B cell (primary cell): ENCODE measurements at regions not wholly inside any gene's neighbourhood (a gene's known extent, or its start where the extent isn't known, plus 50 kb on each side); places are given as distances from the start of the nearest gene placed in this dataset.

Experiments
- ATAC-seq: fragments of 200-7000 bp; cut with Tn5 transposase; one replicate; pipeline ENCODE4 v1.10.0; 2021; ENCODE audit warnings: low read depth, mild to moderate bottlenecking, moderate number of reproducible peaks, moderate library complexity
- CTCF ChIA-PET: fragments of 350-600 bp; sonication (Branson Sonifier 250); formaldehyde crosslinking; loops from one replicate; lab custom pipeline; 2021; ENCODE audit warnings: antibody characterized with exemption, inconsistent platforms; lab: Charles Lee
- POLR2A ChIA-PET: fragments of 350-600 bp; sonication (Branson Sonifier 250); formaldehyde crosslinking; loops from one replicate; lab custom pipeline; 2021; ENCODE audit warnings: antibody characterized with exemption; lab: Charles Lee
- DNase-seq: peaks from one replicate; pipeline ENCODE4 v3.0.0; 2013
- H2AFZ ChIP-seq: 2 replicates; pipeline ENCODE4 v1.6.1; 2012; ENCODE audit warnings: mild to moderate bottlenecking, low read depth, low read length; ENCODE audit not compliant: insufficient read depth, poor library complexity, severe bottlenecking
- H3K27ac ChIP-seq, 2 donors: 1 replicate in 1 of 2; 2 replicates in 1 of 2; pipeline ENCODE4 v1.5.1; 2012 to 2013; ENCODE audit warnings: low read length in 2 of 2, mild to moderate bottlenecking in 2 of 2, moderate library complexity in 1 of 2
- H3K27me3 ChIP-seq, 4 experiments: fragments of 200-600 bp in 1 of 4; sonication (generic) in 1 of 4; replicated peaks in 1 of 4; 1 replicate in 2 of 4; 2 replicates in 2 of 4; pipeline versions ENCODE4 v1.6.1 to v1.7.0; 2013 to 2016; ENCODE audit warnings: low read length in 3 of 4, mild to moderate bottlenecking in 2 of 4, mixed read lengths in 1 of 4, moderate library complexity in 1 of 4; ENCODE audit not compliant: insufficient read depth in 4 of 4, control insufficient read depth in 3 of 4; ENCODE audit errors: control extremely low read depth in 1 of 4
- H3K36me3 ChIP-seq, 2 experiments: replicated peaks in 1 of 2; 1 replicate in 1 of 2; 2 replicates in 1 of 2; pipeline versions ENCODE4 v1.6.1 to v1.7.1; 2013; ENCODE audit warnings: low read length in 1 of 2; ENCODE audit not compliant: insufficient read depth in 2 of 2, control insufficient read depth in 1 of 2; ENCODE audit errors: control extremely low read depth in 1 of 2, extremely low read depth in 1 of 2
- H3K4me1 ChIP-seq, 2 donors: fragments of 200-600 bp in 1 of 2; sonication (generic) in 1 of 2; 1 replicate in 1 of 2; 2 replicates in 1 of 2; pipeline versions ENCODE4 v1.5.1 to v1.6.1; 2013 to 2017; ENCODE audit warnings: low read length in 2 of 2; ENCODE audit not compliant: control insufficient read depth in 2 of 2, insufficient read depth in 2 of 2
- H3K4me2 ChIP-seq: replicated peaks from 2 replicates; pipeline ENCODE3; 2012; ENCODE audit warnings: mild to moderate bottlenecking, low read depth, low read length; ENCODE audit not compliant: poor library complexity, severe bottlenecking
- H3K4me3 ChIP-seq, 5 experiments: fragments of 200-600 bp in 1 of 5; sonication (generic) in 1 of 5; 1 replicate in 3 of 5; 2 replicates in 2 of 5; pipeline versions ENCODE4 v1.5.1 to v1.7.0; 2011 to 2016; ENCODE audit warnings: low read length in 4 of 5, mild to moderate bottlenecking in 4 of 5, low read depth in 2 of 5, control low read depth in 1 of 5, moderate library complexity in 1 of 5; ENCODE audit not compliant: insufficient read depth in 1 of 5; ENCODE audit errors: control extremely low read depth in 1 of 5, extremely low read depth in 1 of 5
- H3K79me2 ChIP-seq: fragments of 200-600 bp; sonication (generic); one replicate; pipeline ENCODE4 v1.6.0; 2016; ENCODE audit warnings: low read length; ENCODE audit not compliant: control insufficient read depth, insufficient read depth
- H3K9ac ChIP-seq: fragments of 200-600 bp; sonication (generic); 2 replicates; pipeline ENCODE4 v1.6.1; 2017; ENCODE audit warnings: mild to moderate bottlenecking, low read length, moderate library complexity
- H3K9me3 ChIP-seq, 3 donors: one replicate each; pipeline versions ENCODE4 v1.6.1 to v1.7.1; 2013; ENCODE audit warnings: low read length in 2 of 3; ENCODE audit not compliant: control insufficient read depth in 2 of 3, insufficient read depth in 1 of 3; ENCODE audit errors: control extremely low read depth in 1 of 3
- H4K20me1 ChIP-seq: 2 replicates; pipeline ENCODE4 v1.6.0; 2012; ENCODE audit warnings: mild to moderate bottlenecking, low read length; ENCODE audit not compliant: insufficient read depth, control insufficient read depth, poor library complexity, severe bottlenecking
- H3K27ac Mint-ChIP-seq: one replicate; pipeline ENCODE4 v1.8.0; 2021; ENCODE audit warnings: mixed read lengths
- H3K27me3 Mint-ChIP-seq: one replicate; pipeline ENCODE4 v1.8.0; 2021; ENCODE audit warnings: mixed read lengths
- H3K4me1 Mint-ChIP-seq: one replicate; pipeline ENCODE4 v1.8.0; 2021; ENCODE audit warnings: mixed read lengths
- H3K4me3 Mint-ChIP-seq: one replicate; pipeline ENCODE4 v1.8.0; 2021; ENCODE audit warnings: mixed read lengths
- H3K9me3 Mint-ChIP-seq: one replicate; pipeline ENCODE4 v1.8.0; 2022; ENCODE audit warnings: mixed read lengths; ENCODE audit not compliant: insufficient read depth
- EZH2 ChIP-seq: IDR thresholded peaks from 2 replicates; pipeline ENCODE4 v1.6.1; 2012; ENCODE audit warnings: borderline replicate concordance, low read depth, mild to moderate bottlenecking, moderate library complexity, low read length; ENCODE audit not compliant: insufficient read depth, poor library complexity, severe bottlenecking
- WGBS: methylation state at CpG from one replicate; pipeline ENCODE4 v1.1.5; 2013; ENCODE audit warnings: missing lambda C conversion rate; ENCODE audit not compliant: insufficient coverage; 5-methylcytosine and 5-hydroxymethylcytosine counted together
- intact Hi-C: fragments of 100-400 bp; cut with micrococcal nuclease; formaldehyde crosslinking; loops from one replicate; pipeline ENCODE4 v1.10.0; 2022
- TF ChIP-seq, protein P1 (sequence below): fragments of 200-600 bp; IDR thresholded peaks from one replicate; pipeline ENCODE4 v1.8.0; 2022; ENCODE audit warnings: antibody characterized with exemption, mild to moderate bottlenecking

GRCh38 chr1:29457496-29458368, 221.4 kb downstream of the PTPRU start:
- no peak overlapping the region for H3K4me2 ChIP-seq
- POLR2A ChIA-PET, result no interaction called here
- ATAC-seq, result no peak
- no peaks in the 10 kb centered on the region for H4K20me1 ChIP-seq
- Mint-ChIP-seq H3K4me3 (no peak overlapping the region), H3K27ac (no peak overlapping the region), H3K27me3 (peaks cover 28% of the 10 kb centered on the region), H3K4me1 (no peaks in the 10 kb centered on the region), H3K9me3 (peaks cover 8% of the 10 kb centered on the region)
- no peak for DNase-seq
- H3K9ac ChIP-seq, result no peak overlapping the region
- 71% methylated on average over 8 of the region's 8 CpGs for WGBS
- peaks cover 0 to 14% (median 0%) of the 10 kb centered on the region in 3 donors for H3K9me3 ChIP-seq
- H3K27me3 ChIP-seq, result no peaks in the 10 kb centered on the region
- no peaks in the 10 kb centered on the region for H3K4me1 ChIP-seq
- no peak overlapping the region for H3K27ac ChIP-seq
- H2AFZ ChIP-seq, result no peak overlapping the region
- TF ChIP-seq EZH2, result no peak
- TF ChIP-seq, protein P1, sequence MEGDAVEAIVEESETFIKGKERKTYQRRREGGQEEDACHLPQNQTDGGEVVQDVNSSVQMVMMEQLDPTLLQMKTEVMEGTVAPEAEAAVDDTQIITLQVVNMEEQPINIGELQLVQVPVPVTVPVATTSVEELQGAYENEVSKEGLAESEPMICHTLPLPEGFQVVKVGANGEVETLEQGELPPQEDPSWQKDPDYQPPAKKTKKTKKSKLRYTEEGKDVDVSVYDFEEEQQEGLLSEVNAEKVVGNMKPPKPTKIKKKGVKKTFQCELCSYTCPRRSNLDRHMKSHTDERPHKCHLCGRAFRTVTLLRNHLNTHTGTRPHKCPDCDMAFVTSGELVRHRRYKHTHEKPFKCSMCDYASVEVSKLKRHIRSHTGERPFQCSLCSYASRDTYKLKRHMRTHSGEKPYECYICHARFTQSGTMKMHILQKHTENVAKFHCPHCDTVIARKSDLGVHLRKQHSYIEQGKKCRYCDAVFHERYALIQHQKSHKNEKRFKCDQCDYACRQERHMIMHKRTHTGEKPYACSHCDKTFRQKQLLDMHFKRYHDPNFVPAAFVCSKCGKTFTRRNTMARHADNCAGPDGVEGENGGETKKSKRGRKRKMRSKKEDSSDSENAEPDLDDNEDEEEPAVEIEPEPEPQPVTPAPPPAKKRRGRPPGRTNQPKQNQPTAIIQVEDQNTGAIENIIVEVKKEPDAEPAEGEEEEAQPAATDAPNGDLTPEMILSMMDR, result no peak
- intact Hi-C loops, result no loop called here
- no peak overlapping the region for H3K4me3 ChIP-seq
- CTCF ChIA-PET, result no interaction called here
- H3K79me2 ChIP-seq, result no peaks in the 10 kb centered on the region
- no peaks in the 10 kb centered on the region for H3K36me3 ChIP-seq

DNA sequence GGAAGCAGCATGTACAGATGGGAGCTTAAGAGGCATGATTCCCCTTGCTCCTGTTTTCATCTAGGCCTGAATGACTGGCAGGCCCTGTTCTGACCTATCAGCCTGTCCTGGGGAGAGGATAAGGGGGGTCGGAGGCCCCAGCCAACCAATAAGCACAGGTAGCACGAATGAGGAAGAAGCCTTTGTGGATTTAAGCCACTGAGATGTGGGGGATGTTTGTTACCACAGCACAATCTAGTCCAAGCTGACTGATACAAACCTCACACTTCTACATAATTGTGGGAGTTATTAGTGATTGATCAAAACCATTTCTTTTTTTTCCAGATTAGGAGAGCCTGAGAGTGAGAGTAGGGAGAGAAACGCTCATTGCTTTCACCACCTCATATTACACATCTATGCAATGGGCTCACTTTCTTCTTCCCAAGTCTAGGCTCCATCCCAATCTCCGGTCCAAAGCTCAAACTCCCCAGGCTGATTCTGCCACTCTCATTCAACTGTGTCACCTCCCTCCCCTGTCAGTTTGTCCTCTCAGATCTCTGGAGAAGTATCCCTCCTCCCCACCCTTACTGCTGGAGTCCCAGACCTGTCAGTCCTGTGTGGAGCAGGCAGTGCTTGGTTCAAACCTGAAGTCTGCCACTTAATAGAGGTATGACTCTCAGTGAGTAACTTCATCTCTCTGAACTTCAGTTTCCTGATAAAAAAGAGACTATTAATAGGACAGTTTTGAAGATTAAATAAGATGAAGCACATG, 220.5 kb downstream of the PTPRU start:
- CTCF ChIA-PET, result no interaction called here
- ATAC-seq, result no peak

More for the DNA sequence above, 220.5 kb downstream of the PTPRU start:
- no peaks in the 10 kb centered on the region for H3K36me3 ChIP-seq
- Mint-ChIP-seq H3K27ac (no peak overlapping the region), H3K4me1 (no peaks in the 10 kb centered on the region), H3K4me3 (no peak overlapping the region), H3K9me3 (peaks cover 8% of the 10 kb centered on the region), H3K27me3 (peaks cover 28% of the 10 kb centered on the region)
- no peaks in the 10 kb centered on the region for H3K79me2 ChIP-seq
- no peak overlapping the region for H3K4me3 ChIP-seq
- H3K9me3 ChIP-seq, result peaks cover 0 to 11% (median 0%) of the 10 kb centered on the region in 3 donors
- POLR2A ChIA-PET, result no interaction called here
- H3K4me2 ChIP-seq, result no peak overlapping the region
- intact Hi-C loops, result no loop called here
- no peak overlapping the region for H3K27ac ChIP-seq
- H3K4me1 ChIP-seq, result no peaks in the 10 kb centered on the region
- no peak for DNase-seq
- H3K9ac ChIP-seq, result no peak overlapping the region
- H4K20me1 ChIP-seq, result no peaks in the 10 kb centered on the region
- no peaks in the 10 kb centered on the region for H3K27me3 ChIP-seq
- no peak for TF ChIP-seq EZH2
- TF ChIP-seq, protein P1, result no peak
- no peak overlapping the region for H2AFZ ChIP-seq
- WGBS, result 80% methylated on average over 3 of the region's 4 CpGs
